GM18511 (cell line): ENCODE measurements at regions not wholly inside any gene's neighbourhood (a gene's known extent, or its start where the extent isn't known, plus 50 kb on each side); places are given as distances from the start of the nearest gene placed in this dataset.

Experiments used
- ATAC-seq: cut with Tn5 transposase; IDR thresholded peaks from one replicate; pipeline ENCODE4 v1.9.1; 2021; ENCODE audit warnings: mild to moderate bottlenecking, moderate library complexity; ENCODE audit not compliant: unreplicated experiment

DNA sequence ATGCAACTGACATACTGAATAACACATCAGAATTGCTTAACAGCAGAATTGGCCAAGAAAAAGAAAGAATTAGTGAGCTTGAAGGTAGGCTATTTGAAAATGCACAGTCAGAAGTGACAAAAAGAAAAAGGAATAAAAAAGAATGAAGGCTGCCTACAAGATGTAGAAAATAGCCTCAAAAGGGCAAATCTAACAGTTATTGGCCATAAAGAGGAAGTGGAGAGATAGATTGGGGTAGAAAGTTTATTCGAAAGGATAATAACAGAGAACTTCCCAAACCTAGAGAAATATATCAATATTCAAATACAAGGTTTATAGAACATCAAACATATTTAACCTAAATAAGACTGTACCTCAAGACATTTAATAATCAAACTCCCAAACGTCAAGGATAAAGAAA is 67.5 kb downstream of the ATP6V1G3 start:
- ATAC-seq, result no peak

DNA sequence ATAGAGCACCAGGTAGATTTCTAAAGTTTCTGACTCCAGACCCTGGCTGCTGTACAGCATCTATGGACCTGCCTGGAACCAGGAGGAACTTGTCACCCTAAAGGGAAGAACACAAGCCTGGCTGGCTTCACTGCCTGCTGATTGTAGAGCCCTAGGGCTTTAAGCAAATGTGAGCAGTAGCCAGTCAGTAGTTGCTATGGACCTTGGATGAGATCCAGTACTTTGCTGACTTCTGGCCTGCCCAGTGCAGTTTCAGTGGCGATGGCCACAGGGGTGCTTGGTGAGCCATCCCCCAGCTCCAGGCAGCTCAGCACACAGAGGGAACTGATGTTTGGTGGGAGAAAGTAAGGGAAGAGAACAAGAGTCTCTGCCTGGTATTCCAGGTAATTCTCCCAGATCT is 68.4 kb downstream of the ATP6V1G3 start:
- no peak for ATAC-seq

DNA sequence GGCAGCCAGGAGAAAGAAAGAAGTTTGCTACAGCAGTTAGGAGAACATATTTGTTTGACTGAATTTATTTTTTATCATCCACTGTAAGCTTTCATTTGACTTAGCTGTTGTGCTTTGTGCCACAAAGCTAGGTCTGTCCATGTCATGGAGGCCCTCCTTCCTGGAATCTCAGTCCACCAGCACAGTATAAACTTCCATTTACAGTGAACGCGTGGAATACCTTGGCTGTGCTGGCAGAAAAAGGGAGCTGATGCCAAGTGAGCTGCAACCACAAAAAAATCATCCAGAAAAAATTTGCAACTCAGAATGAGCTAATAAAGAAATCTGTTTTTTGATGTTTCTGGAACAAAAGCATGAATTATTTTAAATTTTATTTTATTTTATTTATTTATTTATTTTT is 72.6 kb downstream of the ATP6V1G3 start:
- no peak for ATAC-seq

DNA sequence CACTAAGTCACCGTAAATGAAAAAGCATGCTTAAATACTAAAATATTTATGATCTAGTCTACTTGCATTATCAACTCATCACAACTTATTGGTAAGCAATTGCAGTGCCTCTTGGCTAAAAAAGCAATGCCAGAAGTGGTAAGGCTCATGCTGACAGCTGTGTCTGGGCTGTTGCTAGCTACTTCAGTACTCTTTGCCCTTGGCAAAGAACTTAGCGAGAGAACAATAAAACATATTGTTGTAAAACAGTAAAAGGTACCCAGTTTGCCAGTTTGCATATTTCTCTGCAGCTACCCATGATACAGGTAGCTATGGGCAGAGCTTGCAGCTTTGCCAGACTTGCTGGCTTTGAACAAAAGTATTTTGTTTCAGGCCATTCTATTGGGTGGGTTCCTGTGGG is 73.1 kb downstream of the ATP6V1G3 start:
- ATAC-seq, result no peak

DNA sequence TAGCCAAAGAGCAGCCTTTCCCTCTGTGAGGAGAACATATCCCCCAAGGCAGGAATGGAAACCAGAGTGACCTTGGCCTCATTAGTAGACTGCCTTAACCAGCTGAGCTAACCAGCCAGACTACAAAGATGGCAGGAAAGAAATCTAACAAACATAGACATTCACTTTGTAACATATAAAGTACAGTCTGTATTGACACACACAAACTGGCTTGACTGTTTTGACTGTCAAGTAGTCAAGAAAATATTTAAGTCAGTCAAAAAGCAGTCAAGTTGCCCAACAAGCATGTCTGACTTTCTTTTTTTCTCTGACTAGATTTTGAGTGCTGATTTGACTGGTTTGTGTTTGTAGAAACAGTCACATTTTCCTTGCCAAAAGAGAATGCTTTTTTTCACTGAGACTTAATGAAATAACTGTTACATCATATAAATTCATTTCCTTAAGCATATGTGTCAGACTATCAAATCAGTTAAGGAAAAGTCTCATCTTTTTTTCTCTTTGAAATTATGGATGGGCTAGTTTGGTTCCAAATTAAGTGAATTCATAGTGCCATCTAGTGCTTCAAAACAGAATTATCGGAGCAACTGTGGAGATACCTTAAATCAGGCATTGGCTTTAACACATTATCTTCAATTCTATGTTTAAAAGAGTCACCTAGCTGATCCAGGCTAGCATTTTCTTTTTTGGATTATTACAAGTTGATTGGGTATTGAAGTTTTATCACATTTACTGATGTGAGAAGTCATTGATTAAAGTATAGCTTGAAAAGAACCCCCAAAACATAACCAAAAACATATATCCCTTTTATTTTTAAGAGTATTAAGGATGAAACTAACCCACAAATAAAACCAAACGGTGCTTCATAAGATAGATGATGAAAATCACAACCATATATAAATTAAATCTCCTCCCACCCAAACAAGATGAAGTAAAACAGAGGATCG is 75.0 kb downstream of the ATP6V1G3 start:
- peak; percentile 79 for ATAC-seq

DNA sequence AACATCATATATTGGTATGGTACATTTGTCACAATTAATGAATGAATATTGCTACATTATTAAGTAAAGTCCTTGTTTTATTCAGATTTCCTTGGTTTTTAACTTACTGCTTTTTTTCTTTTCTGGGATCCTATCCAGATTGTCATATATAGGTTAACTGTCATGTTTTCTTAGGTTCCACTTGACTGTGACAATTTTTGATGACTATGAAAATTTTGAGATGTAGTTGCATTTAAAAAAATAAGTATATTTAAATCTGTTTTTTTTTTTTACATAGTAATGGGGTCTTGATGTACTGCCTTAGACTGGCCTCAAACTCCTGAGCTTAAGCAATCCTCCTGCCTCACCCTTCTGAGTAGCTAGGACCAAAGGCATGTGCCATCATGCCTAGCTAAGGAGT is 76.8 kb downstream of the ATP6V1G3 start:
- no peak for ATAC-seq

- ATAC-seq, result no peak
Observed at GRCh38 chr1:198462365-198463019, 78.0 kb downstream of the ATP6V1G3 start.

- no peak for ATAC-seq
Observed at GRCh38 chr1:198455966-198456365, 84.5 kb downstream of the ATP6V1G3 start.

DNA sequence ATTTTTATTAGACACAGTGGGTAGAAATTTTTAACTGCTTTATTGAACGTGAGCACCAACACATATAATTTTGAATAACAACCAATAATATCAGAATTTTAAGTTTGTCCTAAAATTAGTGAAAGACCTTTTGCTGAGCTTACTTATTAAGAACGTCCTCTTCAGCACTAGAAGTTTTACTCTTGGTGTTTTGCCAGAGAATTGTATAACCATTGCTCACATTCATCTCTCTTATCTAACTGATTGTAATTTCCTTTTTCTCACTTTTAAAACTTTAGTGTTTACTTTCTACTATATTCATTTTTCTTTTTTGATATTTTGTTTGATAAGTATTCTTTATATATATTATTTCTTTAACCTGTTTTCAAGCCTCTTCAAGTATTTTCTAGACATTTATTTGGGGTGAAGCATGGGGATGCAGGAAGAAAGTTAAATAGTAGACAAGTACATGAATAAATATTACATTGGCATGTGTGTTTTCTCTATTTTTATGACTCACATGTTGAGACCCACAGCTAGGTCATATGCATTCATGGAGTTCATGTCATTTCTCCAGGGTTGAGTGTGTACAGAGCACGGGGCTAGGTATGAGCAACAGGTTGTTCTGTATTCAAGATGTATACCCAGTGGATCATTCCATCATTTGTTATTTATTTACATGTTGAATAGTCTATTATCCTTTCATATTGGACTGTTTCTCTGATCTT is 90.6 kb downstream of the ATP6V1G3 start:
- ATAC-seq, result no peak

DNA sequence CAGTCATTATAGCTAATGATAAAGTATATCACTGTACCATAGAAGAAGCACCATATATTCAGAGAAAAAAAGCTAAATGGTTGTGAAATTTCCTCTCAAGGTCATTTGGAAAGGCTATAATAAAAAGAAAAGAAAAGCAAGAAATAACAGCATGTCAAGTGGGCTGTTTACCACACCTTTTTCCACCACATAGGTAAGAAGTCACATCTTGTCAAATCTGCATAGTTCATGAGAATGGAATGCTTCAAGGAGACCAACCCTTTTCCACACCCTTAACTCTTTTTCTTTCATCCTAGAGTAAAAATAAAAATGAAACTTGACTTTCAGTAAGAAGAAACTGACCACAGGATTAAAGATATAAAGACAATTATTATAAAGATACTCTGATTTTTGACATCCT is 91.2 kb downstream of the ATP6V1G3 start:
- ATAC-seq, result no peak

DNA sequence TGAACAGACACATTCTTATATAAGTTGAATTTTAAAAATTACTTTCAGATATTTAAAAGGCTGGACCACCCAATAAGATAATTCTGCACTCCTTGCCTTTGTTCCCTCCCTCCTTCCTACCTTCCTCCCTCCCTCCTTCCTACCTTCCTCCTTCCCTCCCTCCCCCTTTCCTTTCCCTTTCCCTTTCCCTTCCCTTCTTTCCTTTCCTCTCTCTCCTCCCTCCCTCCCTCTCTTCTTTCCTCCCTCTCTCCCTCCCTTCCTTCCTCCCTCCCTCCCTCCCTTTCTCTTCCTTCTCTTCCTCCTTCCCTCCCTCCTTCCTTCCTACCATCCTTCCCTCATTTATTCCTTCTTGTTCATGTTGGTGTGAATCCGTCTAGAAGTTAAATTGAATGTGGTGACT is 93.0 kb downstream of the ATP6V1G3 start:
- no peak for ATAC-seq

DNA sequence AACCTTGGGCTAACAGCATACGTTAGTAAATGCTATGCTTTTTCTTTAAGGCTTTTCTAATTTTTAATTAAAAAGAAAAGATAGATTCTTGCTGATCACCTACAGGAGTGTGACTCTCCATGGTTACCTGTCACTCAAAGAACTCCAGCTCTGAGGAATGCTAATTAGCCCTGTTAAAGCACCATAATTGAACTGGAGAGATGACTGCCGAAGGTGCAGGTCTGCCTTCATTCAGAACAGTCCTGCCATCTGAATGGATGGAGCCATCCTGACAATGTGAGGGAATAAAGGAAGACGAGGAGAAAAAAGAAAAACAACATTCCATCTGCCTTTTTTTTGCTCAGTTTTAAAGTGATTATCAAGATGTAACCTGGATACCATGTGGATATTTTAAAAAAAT is 94.6 kb downstream of the ATP6V1G3 start:
- no peak for ATAC-seq

DNA sequence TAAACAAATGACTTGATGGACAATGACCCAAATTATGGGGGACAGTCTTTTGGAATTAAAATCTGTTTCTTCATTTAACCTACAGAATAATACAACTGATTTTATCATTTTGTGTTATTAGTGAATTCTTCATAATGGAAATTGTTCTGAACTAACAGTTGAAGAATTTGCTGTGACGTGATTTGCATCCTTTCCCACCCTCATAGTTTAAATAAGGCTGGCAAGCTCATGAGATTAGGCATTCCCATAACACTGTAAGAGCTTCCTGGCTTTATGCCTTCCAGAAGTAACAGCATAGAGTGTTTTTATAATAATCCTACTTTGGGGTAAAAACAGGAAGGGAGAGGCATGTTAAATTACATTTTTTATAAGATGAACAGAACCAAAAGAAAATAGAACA is 95.7 kb downstream of the ATP6V1G3 start:
- ATAC-seq, result no peak

DNA sequence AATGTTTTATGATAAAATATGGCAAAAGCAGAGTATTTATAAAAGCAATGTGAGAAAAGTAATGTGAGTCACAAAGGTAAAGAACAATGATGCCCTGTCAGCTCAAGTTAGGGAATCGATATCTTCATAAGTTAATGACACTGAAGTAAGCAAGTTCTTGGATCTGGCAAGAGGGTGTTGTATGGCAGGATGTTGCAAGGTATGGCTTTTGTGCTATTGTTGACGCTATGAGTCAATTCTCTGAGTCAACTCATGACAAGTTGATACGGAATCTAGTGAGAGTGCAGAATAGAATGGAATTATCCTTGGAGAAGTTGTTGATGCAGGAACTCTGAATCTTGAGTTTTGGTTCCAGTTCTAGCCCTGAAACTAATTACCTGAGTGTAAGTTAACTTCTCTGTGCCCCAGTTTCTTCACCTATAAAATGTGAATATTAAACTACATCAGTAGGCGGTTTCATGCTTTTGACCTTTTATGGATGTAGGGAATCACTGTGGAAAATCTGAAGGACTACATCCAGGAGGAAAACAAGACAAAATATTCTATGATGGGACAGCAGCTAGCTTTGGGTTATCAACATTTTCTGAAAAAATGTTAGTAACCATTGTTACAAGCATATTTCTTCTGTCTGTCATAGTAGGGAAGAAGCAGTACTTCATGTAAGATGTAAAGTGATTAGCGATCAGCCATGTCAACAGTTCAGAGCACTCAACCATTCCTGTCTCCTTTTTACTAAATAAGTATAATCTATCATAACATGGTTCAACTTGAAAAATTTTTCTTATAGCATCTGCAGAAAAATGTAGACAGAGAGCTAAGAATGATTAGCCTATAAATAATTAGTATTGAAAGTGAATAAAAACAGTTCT is 96.9 kb downstream of the ATP6V1G3 start:
- no peak for ATAC-seq

DNA sequence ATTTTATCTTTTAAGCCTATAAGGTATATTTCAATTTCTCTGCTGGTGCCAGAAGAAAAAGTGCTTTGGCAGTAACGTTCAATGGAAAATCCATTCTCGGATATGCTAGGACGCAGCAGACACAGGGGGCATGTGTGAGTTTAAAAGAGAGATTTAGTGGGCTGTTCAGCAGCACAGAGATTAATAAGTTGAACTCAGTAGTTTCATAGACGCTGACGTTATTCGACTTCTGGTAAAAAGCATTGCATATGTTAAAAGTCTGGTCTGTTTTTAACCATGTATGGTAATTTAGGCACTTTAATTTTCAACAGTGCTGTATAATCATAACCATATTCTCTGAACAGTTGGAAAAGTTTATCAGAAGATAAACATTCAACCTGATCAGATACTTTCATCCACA is 99.6 kb downstream of the ATP6V1G3 start:
- no peak for ATAC-seq

DNA sequence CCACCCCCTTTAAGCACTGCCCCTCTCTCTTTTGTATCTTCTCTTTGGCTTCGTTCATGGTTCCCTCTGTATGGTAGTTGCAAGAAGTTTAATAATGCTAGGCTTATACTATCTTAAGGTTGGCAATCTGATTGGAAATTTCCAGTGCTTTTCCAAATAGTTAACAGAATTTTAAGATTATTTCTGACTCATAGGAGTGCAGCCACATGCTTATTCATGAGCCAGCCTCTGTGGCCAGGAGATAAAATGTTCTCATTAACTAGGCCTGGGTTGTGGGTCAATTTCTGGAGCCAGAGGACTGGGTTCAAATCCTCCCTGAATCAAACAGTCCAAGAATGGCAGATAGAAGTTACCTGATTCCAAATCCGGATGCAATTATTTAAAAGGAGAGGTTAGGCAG is 103.1 kb downstream of the ATP6V1G3 start:
- no peak for ATAC-seq

GRCh38 chr1:198436276-198436675 is 104.2 kb downstream of the ATP6V1G3 start:
- no peak for ATAC-seq

- ATAC-seq, result no peak
Observed at GRCh38 chr1:198435056-198435455, 105.4 kb downstream of the ATP6V1G3 start.

DNA sequence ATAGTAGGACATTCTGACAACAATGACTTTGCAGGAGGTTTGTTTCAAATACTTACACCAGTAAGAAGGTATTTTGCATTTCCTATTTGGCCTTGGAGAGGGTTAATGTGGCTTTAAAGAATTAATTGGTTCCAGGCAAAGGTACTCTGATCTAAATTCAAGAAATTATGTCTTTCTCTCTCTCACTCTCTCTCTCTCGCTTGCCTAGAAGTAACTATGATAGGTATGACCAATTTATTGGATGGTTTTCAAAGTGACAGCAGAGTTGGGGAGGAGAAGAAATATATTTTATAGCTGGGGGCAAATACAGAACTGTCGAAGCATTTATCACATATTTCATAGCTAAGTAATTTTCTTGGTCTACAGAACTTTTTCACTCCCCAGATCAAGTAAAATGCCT is 116.0 kb downstream of the ATP6V1G3 start:
- ATAC-seq, result no peak

- ATAC-seq, result no peak
Observed at GRCh38 chr1:198423673-198424072, 116.8 kb downstream of the ATP6V1G3 start.

- no peak for ATAC-seq
Observed at GRCh38 chr1:198417039-198417438, 123.4 kb downstream of the ATP6V1G3 start.
